ENCODE measurements at regions not wholly inside any gene's neighbourhood (a gene's known extent, or its start where the extent isn't known, plus 50 kb on each side); places are given as distances from the start of the nearest gene placed in this dataset.

DNA sequence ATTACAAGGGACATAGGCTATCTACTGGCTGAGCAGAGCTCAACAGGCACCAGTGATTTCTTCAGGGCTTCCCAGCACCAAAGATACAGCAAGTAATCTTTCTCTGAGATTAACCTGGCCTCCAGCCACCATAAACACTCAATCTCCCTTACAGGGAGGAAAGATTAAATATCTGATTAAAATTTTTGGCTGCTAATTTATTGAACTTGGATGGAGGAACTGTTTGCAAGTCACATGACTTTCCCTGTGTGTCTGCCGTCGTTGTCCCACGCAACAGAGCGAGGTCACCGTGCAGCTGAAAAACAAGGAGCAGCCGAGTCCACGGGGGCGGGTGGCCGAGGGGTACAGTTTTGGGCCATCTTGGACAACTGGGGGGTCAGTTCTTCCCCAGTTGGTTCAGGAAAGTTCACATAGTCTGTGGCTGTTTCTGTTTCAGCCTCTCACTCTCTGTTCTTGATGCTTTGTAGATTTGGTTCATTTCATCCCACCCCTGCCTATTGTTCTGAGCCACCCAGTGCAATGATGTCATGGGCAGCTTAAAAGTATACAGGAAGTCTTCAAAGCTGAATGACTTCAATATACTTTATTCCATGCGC lies 186.8 kb upstream of the CTAGE1 start:
- TF ChIP-seq, protein P1, sequence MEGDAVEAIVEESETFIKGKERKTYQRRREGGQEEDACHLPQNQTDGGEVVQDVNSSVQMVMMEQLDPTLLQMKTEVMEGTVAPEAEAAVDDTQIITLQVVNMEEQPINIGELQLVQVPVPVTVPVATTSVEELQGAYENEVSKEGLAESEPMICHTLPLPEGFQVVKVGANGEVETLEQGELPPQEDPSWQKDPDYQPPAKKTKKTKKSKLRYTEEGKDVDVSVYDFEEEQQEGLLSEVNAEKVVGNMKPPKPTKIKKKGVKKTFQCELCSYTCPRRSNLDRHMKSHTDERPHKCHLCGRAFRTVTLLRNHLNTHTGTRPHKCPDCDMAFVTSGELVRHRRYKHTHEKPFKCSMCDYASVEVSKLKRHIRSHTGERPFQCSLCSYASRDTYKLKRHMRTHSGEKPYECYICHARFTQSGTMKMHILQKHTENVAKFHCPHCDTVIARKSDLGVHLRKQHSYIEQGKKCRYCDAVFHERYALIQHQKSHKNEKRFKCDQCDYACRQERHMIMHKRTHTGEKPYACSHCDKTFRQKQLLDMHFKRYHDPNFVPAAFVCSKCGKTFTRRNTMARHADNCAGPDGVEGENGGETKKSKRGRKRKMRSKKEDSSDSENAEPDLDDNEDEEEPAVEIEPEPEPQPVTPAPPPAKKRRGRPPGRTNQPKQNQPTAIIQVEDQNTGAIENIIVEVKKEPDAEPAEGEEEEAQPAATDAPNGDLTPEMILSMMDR (IDR thresholded peaks at IDR 0.05; ENCODE audit: borderline replicate concordance, extremely low read depth, low read length, poor library complexity, severe bottlenecking): no peak
- TF ChIP-seq EZH2 (IDR thresholded peaks at IDR 0.05; ENCODE audit: borderline replicate concordance, low read depth, low read length, severe bottlenecking): no peak

All from DND-41 (cell line).